ENCODE measurements at regions not wholly inside any gene's neighbourhood (a gene's known extent, or its start where the extent isn't known, plus 50 kb on each side); places are given as distances from the start of the nearest gene placed in this dataset.
"Not testable (repeated sequence)": the region's sequence is repeated elsewhere in the genome, so short reads cannot be mapped to it uniquely, and the experiment has no call there.

- DNase-seq (ENCODE audit: low read depth) = no peak
Observed at GRCh38 chr2:221915926-221916325, 343.8 kb upstream of the EPHA4 start.

DNA sequence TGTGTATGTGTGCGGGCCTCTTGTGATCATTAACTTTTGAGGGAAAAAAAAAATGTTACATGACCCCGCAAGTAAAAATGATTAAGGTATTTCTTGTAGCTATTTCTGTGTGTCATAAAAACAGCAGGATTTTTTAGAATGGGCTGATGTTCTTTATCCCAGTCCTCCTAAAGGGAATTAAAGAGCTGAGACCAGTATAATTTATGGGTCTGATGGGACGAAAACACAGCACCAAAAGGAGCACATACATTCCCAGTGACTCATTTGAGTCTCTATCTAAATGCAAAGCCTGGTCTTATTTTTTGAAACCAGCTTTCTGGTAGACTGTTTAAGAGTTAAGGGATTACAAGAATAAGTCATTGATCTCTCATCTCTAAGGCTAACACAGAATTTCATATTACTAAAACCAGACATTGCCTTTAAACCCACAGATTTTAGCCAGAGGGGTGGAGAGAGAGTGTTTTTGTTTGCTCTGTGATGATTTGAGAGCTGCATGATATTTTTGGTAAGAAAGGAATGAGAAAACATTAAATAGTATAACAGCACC lies 342.3 kb upstream of the EPHA4 start:
- no peak for DNase-seq (ENCODE audit: low read depth)

- no peak for DNase-seq (ENCODE audit: low read depth)
Observed at GRCh38 chr2:221911890-221912289, 339.8 kb upstream of the EPHA4 start.

DNA sequence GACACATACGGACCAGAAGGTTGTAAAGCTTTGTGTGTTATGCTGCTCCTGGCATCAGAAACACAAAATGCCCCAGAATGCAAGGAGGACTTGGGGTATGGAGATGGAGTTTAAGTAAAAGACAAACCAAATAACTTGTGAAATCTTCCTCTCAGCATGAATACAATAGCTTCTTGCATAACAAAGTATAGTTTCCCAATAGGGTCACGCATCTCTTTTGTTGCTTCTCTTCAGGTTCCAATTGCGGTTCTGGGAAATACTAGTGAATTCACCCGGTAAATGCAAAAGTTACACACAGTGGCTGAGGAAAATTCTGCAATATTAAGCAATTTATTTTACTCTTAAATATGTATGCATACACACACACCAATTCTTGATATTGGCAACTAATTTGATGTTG lies 339.2 kb upstream of the EPHA4 start:
- no peak for DNase-seq (ENCODE audit: low read depth)

- DNase-seq (ENCODE audit: low read depth) = no peak
Observed at GRCh38 chr2:221908518-221908917, 336.4 kb upstream of the EPHA4 start.

DNA sequence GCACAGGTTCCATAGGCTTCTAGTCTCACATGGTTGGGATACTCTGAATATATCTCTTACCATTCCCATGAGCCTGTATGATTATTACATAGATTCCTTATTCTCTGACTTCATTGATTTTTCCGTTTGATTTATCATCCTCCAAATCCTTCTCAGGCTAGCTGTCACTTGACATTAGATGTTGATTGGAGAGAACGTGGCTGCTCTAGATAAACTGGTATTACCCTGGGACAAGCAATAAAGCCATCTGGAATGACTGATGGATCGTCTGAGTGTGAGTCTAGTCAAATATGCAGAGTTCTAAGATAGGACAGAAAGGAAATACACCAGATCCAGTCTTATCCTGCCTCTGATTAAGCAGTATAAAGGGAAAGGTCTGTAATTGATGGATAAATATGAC lies 325.6 kb upstream of the EPHA4 start:
- no peak for DNase-seq (ENCODE audit: low read depth)

- peak; percentile 7 for DNase-seq (ENCODE audit: low read depth)
Observed at GRCh38 chr2:221896505-221897151, 324.5 kb upstream of the EPHA4 start.

DNA sequence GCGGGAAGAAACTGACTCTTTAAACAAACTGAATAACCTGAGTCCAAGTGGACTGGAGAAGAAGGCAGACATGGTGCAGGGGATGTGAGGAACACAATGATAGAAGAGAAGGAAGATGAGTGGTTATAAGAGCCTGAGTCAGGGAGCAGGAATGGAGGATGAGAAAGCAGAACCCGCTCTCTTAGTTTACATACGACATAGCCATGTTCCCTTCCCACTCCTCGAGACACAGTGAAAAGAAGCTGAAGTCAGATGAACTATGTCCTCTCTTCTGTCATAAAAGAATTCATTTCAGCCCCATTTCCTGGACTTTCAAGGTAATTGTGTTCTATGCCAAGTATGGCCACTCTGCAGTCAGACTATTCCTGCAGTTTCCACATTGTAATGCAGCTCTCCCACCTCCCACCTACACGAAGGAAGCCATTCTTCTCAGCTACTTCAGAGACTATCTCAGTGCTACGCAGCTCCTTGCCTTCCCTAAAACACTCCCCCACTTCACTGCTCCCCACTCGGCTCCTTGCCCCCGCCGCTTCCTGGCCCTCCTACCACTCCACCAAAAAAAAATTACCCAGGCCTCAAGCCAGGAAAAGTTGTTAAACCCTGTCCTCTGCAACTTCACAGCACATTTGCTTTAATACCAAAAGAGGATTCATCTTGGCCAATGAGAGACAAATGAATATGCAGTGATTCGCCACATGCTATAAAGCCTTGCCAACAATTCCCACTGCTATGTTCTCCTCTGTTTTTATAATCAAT lies 323.4 kb upstream of the EPHA4 start:
- no peak for DNase-seq (ENCODE audit: low read depth)

DNA sequence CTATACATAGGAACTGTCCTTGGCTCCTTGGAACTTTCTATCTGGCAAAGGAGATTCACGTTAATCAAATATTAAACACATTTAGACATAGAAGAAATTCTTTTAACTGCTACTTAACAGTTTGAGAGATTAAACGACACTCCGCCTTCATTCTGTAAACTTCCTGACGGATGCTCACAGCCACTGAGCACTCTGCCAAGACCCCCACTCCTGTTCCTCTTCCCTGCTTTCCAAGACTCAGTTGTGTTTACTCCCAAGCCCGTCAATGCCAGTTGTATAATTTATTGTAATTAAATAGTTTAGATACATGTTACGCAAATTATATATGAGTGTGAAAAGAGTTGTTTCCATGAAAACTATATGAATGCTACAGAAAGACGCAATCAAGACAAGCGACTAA lies 321.4 kb upstream of the EPHA4 start:
- DNase-seq (ENCODE audit: low read depth) = no peak

DNA sequence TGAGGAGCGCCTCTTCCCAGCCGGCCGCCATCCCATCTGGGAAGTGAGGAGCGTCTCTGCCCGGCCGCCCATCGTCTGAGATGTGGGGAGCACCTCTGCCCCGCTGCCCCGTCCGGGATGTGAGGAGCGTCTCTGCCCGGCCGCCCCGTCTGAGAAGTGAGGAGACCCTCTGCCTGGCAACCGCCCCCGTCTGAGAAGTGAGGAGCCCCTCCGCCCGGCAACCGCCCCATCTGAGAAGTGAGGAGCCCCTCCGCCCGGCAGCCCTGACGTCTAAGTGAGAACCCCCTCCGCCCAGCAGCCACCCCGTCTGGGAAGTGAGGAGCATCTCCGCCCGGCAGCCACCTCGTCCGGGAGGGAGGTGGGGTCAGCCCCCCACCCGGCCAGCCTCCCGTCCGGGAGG lies 319.9 kb upstream of the EPHA4 start:
- DNase-seq (ENCODE audit: low read depth) = not testable (repeated sequence)

DNA sequence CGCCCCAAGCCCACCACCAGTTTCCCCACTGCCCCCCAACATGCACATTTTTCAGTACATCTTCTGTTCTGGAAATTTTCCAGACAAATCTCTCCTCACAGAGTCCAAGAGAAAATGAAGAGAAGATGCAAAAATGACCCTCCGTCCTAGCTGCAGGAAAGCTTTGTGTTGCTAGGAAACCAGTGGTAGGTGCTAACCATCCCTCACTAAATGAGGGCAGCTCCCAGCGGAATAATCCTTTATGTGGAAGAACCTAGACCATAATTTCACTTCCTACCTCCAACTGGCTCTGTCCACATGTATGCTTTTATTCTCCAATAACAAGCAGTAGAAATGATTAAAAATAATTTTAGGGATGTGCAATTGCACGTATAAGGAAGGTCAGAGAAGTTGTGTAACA lies 311.9 kb upstream of the EPHA4 start:
- DNase-seq (ENCODE audit: low read depth) = no peak

GRCh38 chr2:221876016-221876415 lies 303.9 kb upstream of the EPHA4 start:
- DNase-seq (ENCODE audit: low read depth) = no peak

GRCh38 chr2:221874444-221874843 lies 302.3 kb upstream of the EPHA4 start:
- DNase-seq (ENCODE audit: low read depth) = no peak

GRCh38 chr2:221857719-221858118 lies 285.6 kb upstream of the EPHA4 start:
- DNase-seq (ENCODE audit: low read depth) = no peak

GRCh38 chr2:221853297-221853696 lies 281.2 kb upstream of the EPHA4 start:
- no peak for DNase-seq (ENCODE audit: low read depth)

GRCh38 chr2:221851531-221852045 lies 279.5 kb upstream of the EPHA4 start:
- DNase-seq (ENCODE audit: low read depth) = no peak

- DNase-seq (ENCODE audit: low read depth) = peak; percentile 0
Observed at GRCh38 chr2:221850076-221850475, 278.0 kb upstream of the EPHA4 start.

- DNase-seq (ENCODE audit: low read depth) = no peak
Observed at GRCh38 chr2:221848286-221848685, 276.2 kb upstream of the EPHA4 start.

- no peak for DNase-seq (ENCODE audit: low read depth)
Observed at GRCh38 chr2:221845021-221845365, 272.9 kb upstream of the EPHA4 start.

GRCh38 chr2:221844212-221845020 lies 272.3 kb upstream of the EPHA4 start:
- DNase-seq (ENCODE audit: low read depth) = no peak

DNA sequence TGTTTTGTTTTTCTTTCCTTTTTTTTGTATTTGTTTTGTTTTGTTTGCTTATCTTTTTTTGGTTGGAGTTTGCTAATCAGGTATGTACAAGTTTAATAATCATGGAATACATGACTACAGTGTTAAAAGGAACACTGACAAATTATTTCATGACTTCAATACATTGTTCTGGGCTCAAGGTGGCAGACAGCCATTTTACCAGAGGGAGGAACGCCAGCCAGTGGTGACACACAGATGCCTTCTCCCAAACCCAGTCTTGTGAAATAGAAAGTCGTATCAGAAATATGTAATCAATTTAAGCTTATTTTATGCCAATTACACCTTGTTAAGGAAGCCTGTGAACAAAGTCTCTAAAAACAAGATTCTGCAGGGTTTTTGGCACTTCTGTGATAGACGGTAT lies 264.0 kb upstream of the EPHA4 start:
- DNase-seq (ENCODE audit: low read depth) = no peak

DNA sequence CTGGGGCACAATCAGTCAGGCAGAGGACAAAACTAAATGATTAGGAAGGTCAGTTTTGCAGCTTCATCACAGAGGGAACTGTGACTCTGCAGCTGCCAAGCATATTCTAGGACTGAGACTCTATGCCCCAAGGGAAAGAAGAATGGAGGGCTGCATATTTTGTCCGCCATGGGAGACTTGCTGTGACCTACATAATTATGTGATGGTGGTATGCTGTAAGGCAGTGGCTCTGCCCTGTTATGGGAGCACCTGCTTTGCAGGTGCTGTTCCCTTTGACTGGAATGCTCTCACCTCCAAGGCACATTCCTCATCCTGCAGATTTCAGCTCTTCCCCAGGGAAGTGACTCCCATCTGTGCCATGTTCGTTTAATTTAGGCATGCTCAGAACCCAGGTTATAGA lies 261.9 kb upstream of the EPHA4 start:
- no peak for DNase-seq (ENCODE audit: low read depth)

GRCh38 chr2:221831051-221831450 lies 258.9 kb upstream of the EPHA4 start:
- DNase-seq (ENCODE audit: low read depth) = no peak
